ENCODE measurements at regions not wholly inside any gene's neighbourhood (a gene's known extent, or its start where the extent isn't known, plus 50 kb on each side); places are given as distances from the start of the nearest gene placed in this dataset.

DNA sequence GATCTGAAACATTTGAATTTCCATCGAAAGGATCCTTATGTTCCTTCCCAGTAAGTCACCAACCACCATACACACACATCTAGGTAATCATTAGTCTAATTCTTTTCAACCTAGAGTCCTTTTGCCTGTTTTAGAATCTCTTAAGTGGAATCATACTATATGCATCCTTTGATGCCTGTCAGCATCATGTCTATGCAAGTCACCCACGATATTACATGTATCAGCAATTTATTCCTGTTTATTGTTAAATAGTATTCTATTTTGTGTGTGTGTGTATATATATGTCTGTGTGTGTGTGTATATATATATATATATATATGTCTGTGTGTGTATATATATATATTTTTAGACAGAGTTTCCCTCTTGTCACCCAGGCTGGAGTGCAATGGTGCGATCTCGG, 78.9 kb upstream of the RPH3AL start:
- no peaks in the 10 kb centered on the region; the same call in 1 of the 2 replicates for H3K9me3 ChIP-seq (ENCODE audit: control insufficient read depth, insufficient read depth, low read length)
- H3K4me3 ChIP-seq (ENCODE audit: low read length), result no peak overlapping the region
- H3K27ac ChIP-seq (ENCODE audit: low read depth, low read length), result no peak overlapping the region
- H3K4me2 ChIP-seq (ENCODE audit: low read length), result no peak overlapping the region
- H3K4me1 ChIP-seq (ENCODE audit: control insufficient read depth, low read length), result no peaks in the 10 kb centered on the region
- H3F3A ChIP-seq (ENCODE audit: control insufficient read depth, insufficient read depth), result no peaks in the 10 kb centered on the region
- no peaks in the 10 kb centered on the region for H3K79me2 ChIP-seq (ENCODE audit: control insufficient read depth, low read length)
- H3K36me3 ChIP-seq (ENCODE audit: control insufficient read depth, low read length), result no peaks in the 10 kb centered on the region
- TF ChIP-seq, protein P1, sequence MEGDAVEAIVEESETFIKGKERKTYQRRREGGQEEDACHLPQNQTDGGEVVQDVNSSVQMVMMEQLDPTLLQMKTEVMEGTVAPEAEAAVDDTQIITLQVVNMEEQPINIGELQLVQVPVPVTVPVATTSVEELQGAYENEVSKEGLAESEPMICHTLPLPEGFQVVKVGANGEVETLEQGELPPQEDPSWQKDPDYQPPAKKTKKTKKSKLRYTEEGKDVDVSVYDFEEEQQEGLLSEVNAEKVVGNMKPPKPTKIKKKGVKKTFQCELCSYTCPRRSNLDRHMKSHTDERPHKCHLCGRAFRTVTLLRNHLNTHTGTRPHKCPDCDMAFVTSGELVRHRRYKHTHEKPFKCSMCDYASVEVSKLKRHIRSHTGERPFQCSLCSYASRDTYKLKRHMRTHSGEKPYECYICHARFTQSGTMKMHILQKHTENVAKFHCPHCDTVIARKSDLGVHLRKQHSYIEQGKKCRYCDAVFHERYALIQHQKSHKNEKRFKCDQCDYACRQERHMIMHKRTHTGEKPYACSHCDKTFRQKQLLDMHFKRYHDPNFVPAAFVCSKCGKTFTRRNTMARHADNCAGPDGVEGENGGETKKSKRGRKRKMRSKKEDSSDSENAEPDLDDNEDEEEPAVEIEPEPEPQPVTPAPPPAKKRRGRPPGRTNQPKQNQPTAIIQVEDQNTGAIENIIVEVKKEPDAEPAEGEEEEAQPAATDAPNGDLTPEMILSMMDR (IDR thresholded peaks at IDR 0.05; ENCODE audit: low read depth, low read length, poor library complexity, severe bottlenecking), result no peak
- no peak for TF ChIP-seq EZH2phosphoT487 (IDR thresholded peaks at IDR 0.05; ENCODE audit: borderline replicate concordance, low read length)
- H4K20me1 ChIP-seq (ENCODE audit: control insufficient read depth, insufficient read depth, low read depth, low read length), result no peaks in the 10 kb centered on the region
- no peaks in the 10 kb centered on the region for H3K9me2 ChIP-seq (replicated peaks; ENCODE audit: control insufficient read depth, low read length)
- H3K27me3 ChIP-seq (ENCODE audit: control insufficient read depth, low read length), result no peaks in the 10 kb centered on the region

DNA sequence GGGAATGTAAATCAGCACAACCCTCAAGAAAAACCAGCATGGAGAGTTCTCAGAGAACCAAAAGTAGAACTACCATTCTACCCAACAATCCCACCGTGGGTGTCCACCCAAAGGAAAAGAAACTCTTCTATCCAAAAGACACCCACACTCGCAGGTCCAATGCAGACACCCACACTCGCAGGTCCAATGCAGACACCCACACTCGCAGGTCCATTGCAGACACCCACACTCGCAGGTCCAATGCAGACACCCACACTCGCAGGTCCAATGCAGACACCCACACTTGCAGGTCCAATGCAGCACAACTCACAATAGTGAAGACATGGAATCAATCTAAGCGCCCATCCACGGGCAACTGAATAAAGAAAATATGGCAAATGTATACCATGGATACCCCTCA, 77.0 kb upstream of the RPH3AL start:
- Histone ChIP-seq H3K27ac (ENCODE audit: low read depth, low read length) (no peak overlapping the region), H4K20me1 (ENCODE audit: control insufficient read depth, insufficient read depth, low read depth, low read length) (no peaks in the 10 kb centered on the region), H3K79me2 (ENCODE audit: control insufficient read depth, low read length) (no peaks in the 10 kb centered on the region), H3K9me3 (ENCODE audit: control insufficient read depth, insufficient read depth, low read length) (no peaks in the 10 kb centered on the region; the same call in 1 of the 2 replicates), H3K27me3 (ENCODE audit: control insufficient read depth, low read length) (no peaks in the 10 kb centered on the region), H3K4me2 (ENCODE audit: low read length) (no peak overlapping the region), H3K4me3 (ENCODE audit: low read length) (no peak overlapping the region), H3K9me2 (replicated peaks; ENCODE audit: control insufficient read depth, low read length) (no peaks in the 10 kb centered on the region), H3K36me3 (ENCODE audit: control insufficient read depth, low read length) (no peaks in the 10 kb centered on the region), H3K4me1 (ENCODE audit: control insufficient read depth, low read length) (no peaks in the 10 kb centered on the region), H3F3A (ENCODE audit: control insufficient read depth, insufficient read depth) (no peaks in the 10 kb centered on the region)
- no peak for TF ChIP-seq EZH2phosphoT487 (IDR thresholded peaks at IDR 0.05; ENCODE audit: borderline replicate concordance, low read length)
- TF ChIP-seq, protein P1 (IDR thresholded peaks at IDR 0.05; ENCODE audit: low read depth, low read length, poor library complexity, severe bottlenecking), result no peak

DNA sequence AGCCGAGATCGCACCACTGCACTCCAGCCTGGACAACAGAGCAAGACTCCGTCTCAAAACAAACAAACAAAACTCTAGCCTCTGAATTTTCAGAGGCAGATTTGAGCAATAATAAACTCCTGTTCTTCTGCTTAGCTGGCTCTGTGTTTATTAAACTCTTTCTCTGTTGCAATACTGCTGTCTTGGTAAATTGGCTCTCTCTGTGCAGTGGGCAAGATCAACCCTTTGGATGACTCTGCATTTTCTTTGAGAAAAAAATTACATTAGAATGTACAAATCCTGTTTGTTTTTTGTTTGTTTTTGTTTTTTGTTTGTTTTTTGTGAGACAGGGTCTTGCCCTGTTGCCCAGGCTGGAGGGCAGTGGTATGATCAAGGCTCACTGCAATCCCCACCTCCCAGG, 75.8 kb upstream of the RPH3AL start:
- TF ChIP-seq EZH2phosphoT487 (IDR thresholded peaks at IDR 0.05; ENCODE audit: borderline replicate concordance, low read length), result no peak
- TF ChIP-seq, protein P1 (IDR thresholded peaks at IDR 0.05; ENCODE audit: low read depth, low read length, poor library complexity, severe bottlenecking), result no peak
- no peaks in the 10 kb centered on the region; the same call in 1 of the 2 replicates for H3K9me3 ChIP-seq (ENCODE audit: control insufficient read depth, insufficient read depth, low read length)
- H3K27ac ChIP-seq (ENCODE audit: low read depth, low read length), result no peak overlapping the region
- H3K27me3 ChIP-seq (ENCODE audit: control insufficient read depth, low read length), result no peaks in the 10 kb centered on the region
- no peaks in the 10 kb centered on the region for H3F3A ChIP-seq (ENCODE audit: control insufficient read depth, insufficient read depth)
- H3K4me1 ChIP-seq (ENCODE audit: control insufficient read depth, low read length), result no peaks in the 10 kb centered on the region
- no peaks in the 10 kb centered on the region for H3K79me2 ChIP-seq (ENCODE audit: control insufficient read depth, low read length)
- H4K20me1 ChIP-seq (ENCODE audit: control insufficient read depth, insufficient read depth, low read depth, low read length), result no peaks in the 10 kb centered on the region
- H3K9me2 ChIP-seq (replicated peaks; ENCODE audit: control insufficient read depth, low read length), result no peaks in the 10 kb centered on the region
- no peaks in the 10 kb centered on the region for H3K36me3 ChIP-seq (ENCODE audit: control insufficient read depth, low read length)
- no peak overlapping the region for H3K4me3 ChIP-seq (ENCODE audit: low read length)
- H3K4me2 ChIP-seq (ENCODE audit: low read length), result no peak overlapping the region
